Fibroblast of pulmonary artery (primary cell): ENCODE measurements at regions not wholly inside any gene's neighbourhood (a gene's known extent, or its start where the extent isn't known, plus 50 kb on each side); places are given as distances from the start of the nearest gene placed in this dataset.

ENCODE experiments used
- DNase-seq: peaks from one replicate; pipeline ENCODE4 v3.0.0-alpha.2; 2010; ENCODE audit warnings: low read depth
- H3K4me3 ChIP-seq: replicated peaks from 2 replicates; pipeline ENCODE4 v1.5.1; 2011; ENCODE audit warnings: low read depth, mild to moderate bottlenecking, control low read depth, low read length, moderate library complexity
- CTCF ChIP-seq: IDR thresholded peaks from 2 replicates; pipeline ENCODE4 v1.5.1; 2011; ENCODE audit warnings: mild to moderate bottlenecking, control low read depth, low read length, inconsistent platforms; ENCODE audit errors: missing control alignments

GRCh38 chr3:148607491-148607890 is 90.2 kb upstream of the AGTR1 start:
- DNase-seq, result no peak
- no peak for TF ChIP-seq CTCF
- no peak overlapping the region for H3K4me3 ChIP-seq

- no peak for DNase-seq
- no peak for TF ChIP-seq CTCF
These were observed 85.4 kb upstream of the AGTR1 start for GRCh38 chr3:148612278-148612677.

GRCh38 chr3:148615382-148615781 is 82.3 kb upstream of the AGTR1 start:
- no peak overlapping the region for H3K4me3 ChIP-seq
- no peak for TF ChIP-seq CTCF
- DNase-seq, result no peak

More at GRCh38 chr3:148612278-148612677, 85.4 kb upstream of the AGTR1 start:
- H3K4me3 ChIP-seq, result no peak overlapping the region

- DNase-seq, result no peak
- TF ChIP-seq CTCF, result no peak
- no peak overlapping the region for H3K4me3 ChIP-seq
These were observed 72.5 kb upstream of the AGTR1 start for GRCh38 chr3:148625095-148625736.

GRCh38 chr3:148625991-148626390 is 71.7 kb upstream of the AGTR1 start:
- no peak overlapping the region for H3K4me3 ChIP-seq
- TF ChIP-seq CTCF, result no peak
- DNase-seq, result peak; percentile 13

GRCh38 chr3:148629006-148629405 is 68.7 kb upstream of the AGTR1 start:
- no peak for TF ChIP-seq CTCF
- DNase-seq, result no peak

More at GRCh38 chr3:148629006-148629405, 68.7 kb upstream of the AGTR1 start:
- H3K4me3 ChIP-seq, result no peak overlapping the region
